BE2C (cell line): ENCODE measurements at regions not wholly inside any gene's neighbourhood (a gene's known extent, or its start where the extent isn't known, plus 50 kb on each side); places are given as distances from the start of the nearest gene placed in this dataset.
A peak's percentile ranks its signal among the peaks of the same experiment; 100 is the strongest.

Experiments
- DNase-seq: peaks from one replicate; pipeline ENCODE4 v3.0.0-alpha.2; 2020
- H3K27me3 ChIP-seq: fragments of 250-450 bp; sonication (Bioruptor Pico); 2 replicates; pipeline ENCODE4 v1.5.1; 2020; ENCODE audit warnings: mild to moderate bottlenecking
- H3K36me3 ChIP-seq: fragments of 250-450 bp; sonication (Bioruptor Pico); 2 replicates; pipeline ENCODE4 v1.5.1; 2020; ENCODE audit warnings: mild to moderate bottlenecking
- H3K4me1 ChIP-seq: fragments of 250-450 bp; sonication (Bioruptor Pico); 2 replicates; pipeline ENCODE4 v1.5.1; 2020
- H3K4me3 ChIP-seq: 2 replicates; pipeline ENCODE4 v1.5.1; 2011; ENCODE audit warnings: low read depth, low read length
- H3K9me3 ChIP-seq: fragments of 250-450 bp; sonication (Bioruptor Pico); 2 replicates; pipeline ENCODE4 v1.5.1; 2020
- TF ChIP-seq, protein P1 (sequence below): IDR thresholded peaks from 2 replicates; pipeline ENCODE4 v1.5.1; 2012; ENCODE audit warnings: mild to moderate bottlenecking, low read depth, low read length

DNA sequence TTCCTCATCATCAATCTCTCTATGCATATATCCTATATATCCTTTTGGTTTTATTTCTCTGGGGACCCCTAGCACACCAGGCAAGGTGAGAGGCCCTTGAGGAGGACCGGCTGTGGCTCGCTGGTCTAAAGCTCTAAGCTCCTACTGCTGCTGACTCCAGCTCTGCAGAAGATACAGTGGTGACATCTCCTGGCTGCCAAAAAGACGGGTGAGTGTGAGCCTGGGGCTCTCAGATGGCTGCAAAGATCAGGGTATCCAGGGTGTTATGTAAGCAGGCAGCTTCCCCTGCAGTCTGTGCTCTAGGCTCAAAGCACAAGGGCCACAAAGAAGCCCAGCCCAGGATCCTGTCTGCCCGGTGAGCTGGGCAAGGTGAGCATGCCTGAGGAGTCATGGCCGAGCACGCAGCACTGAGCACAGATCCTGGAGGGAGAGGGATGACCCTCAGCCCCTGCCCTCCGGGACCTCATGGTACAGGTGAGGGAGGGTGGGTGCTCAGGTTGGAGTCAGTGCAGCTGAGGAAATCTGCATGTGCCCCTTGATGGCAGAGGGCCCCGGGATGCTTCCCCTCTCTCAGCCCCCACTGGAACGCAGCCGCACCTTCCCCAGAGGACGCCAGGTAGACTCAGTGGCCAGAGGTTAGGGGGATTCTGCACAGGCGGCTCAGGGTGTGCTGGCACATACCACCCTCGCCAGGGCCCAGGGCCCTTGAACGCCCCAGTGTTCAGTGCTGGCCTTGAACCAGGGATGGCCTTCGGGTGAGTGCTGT lies 95.4 kb upstream of the INSIG1 start:
- H3K9me3 ChIP-seq: peaks cover 5% of the 10 kb centered on the region; the same call in 1 of the 2 replicates
- H3K4me1 ChIP-seq: peaks cover 7% of the 10 kb centered on the region; the same call in 1 of the 2 replicates
- no peaks in the 10 kb centered on the region for H3K36me3 ChIP-seq

DNA sequence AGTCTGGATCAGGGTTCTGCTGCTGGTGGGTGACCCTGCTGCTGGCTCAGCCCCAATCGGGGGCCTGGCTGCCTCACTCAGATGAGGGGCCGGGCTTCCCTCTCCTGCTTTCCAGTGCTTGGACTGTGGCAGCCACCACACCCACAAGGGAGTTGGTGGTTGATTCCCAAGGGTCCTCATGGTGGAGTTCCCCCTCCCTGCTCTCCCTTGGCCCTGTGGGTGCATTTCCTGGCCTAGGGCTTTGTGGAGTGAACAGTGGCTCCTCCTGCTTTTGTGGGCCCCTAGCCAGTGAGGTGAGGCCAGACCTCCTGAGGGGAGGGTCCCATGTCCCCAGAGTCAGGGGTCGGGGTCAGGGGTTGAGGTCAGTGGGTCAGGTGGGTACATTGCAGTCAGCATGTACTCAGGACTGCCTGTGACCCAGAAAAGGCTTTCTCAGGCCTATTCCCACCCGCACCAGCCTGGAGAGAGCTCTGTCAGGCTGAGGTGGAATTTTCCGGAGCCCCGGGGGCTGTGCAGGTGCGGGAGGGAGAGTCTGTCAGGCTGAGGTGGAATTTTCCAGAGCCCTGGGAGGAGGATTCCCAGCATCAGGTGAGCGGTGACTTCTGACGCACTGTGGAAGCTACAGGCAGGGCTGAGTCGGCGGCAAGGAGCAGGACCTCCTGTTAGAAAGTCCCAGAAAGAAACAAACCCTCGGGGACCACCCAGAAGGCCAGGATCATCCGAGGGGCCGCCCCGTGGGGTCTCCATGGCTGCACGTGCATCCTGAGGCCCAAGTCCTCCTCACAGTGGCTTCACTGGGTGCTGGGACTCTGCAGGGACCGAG lies 94.4 kb upstream of the INSIG1 start:
- Histone ChIP-seq H3K4me1 (peaks cover 7% of the 10 kb centered on the region; the same call in 1 of the 2 replicates), H3K9me3 (peaks cover 5% of the 10 kb centered on the region; the same call in 1 of the 2 replicates), H3K27me3 (no peaks in the 10 kb centered on the region), H3K4me3 (no peak overlapping the region), H3K36me3 (no peaks in the 10 kb centered on the region)
- TF ChIP-seq, protein P1, sequence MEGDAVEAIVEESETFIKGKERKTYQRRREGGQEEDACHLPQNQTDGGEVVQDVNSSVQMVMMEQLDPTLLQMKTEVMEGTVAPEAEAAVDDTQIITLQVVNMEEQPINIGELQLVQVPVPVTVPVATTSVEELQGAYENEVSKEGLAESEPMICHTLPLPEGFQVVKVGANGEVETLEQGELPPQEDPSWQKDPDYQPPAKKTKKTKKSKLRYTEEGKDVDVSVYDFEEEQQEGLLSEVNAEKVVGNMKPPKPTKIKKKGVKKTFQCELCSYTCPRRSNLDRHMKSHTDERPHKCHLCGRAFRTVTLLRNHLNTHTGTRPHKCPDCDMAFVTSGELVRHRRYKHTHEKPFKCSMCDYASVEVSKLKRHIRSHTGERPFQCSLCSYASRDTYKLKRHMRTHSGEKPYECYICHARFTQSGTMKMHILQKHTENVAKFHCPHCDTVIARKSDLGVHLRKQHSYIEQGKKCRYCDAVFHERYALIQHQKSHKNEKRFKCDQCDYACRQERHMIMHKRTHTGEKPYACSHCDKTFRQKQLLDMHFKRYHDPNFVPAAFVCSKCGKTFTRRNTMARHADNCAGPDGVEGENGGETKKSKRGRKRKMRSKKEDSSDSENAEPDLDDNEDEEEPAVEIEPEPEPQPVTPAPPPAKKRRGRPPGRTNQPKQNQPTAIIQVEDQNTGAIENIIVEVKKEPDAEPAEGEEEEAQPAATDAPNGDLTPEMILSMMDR: no peak
- DNase-seq: no peak

More for the DNA sequence above, 95.4 kb upstream of the INSIG1 start:
- H3K27me3 ChIP-seq: no peaks in the 10 kb centered on the region
- no peak for DNase-seq
- TF ChIP-seq, protein P1: no peak
- H3K4me3 ChIP-seq: no peak overlapping the region

- H3K4me3 ChIP-seq: no peak overlapping the region
- no peaks in the 10 kb centered on the region for H3K27me3 ChIP-seq
- H3K4me1 ChIP-seq: peaks cover 7% of the 10 kb centered on the region; the same call in 1 of the 2 replicates
- H3K36me3 ChIP-seq: no peaks in the 10 kb centered on the region
- DNase-seq: no peak
- H3K9me3 ChIP-seq: peaks cover 5% of the 10 kb centered on the region; the same call in 1 of the 2 replicates
- TF ChIP-seq, protein P1: no peak
These were observed 93.6 kb upstream of the INSIG1 start for GRCh38 chr7:155203882-155204691.

GRCh38 chr7:155204744-155205367 lies 92.8 kb upstream of the INSIG1 start:
- TF ChIP-seq, protein P1: no peak

GRCh38 chr7:155205368-155206317 lies 92.0 kb upstream of the INSIG1 start:
- no peaks in the 10 kb centered on the region for H3K36me3 ChIP-seq
- DNase-seq: peak; percentile 70
- TF ChIP-seq, protein P1: no peak
- H3K4me3 ChIP-seq: no peak overlapping the region
- H3K27me3 ChIP-seq: no peaks in the 10 kb centered on the region
- H3K4me1 ChIP-seq: peaks cover 7% of the 10 kb centered on the region; the same call in 1 of the 2 replicates
- H3K9me3 ChIP-seq: peaks cover 5% of the 10 kb centered on the region; the same call in 1 of the 2 replicates

More at GRCh38 chr7:155204744-155205367, 92.8 kb upstream of the INSIG1 start:
- no peak overlapping the region for H3K4me3 ChIP-seq
- DNase-seq: no peak
- H3K4me1 ChIP-seq: peaks cover 7% of the 10 kb centered on the region; the same call in 1 of the 2 replicates
- H3K36me3 ChIP-seq: no peaks in the 10 kb centered on the region
- peaks cover 5% of the 10 kb centered on the region; the same call in 1 of the 2 replicates for H3K9me3 ChIP-seq
- H3K27me3 ChIP-seq: no peaks in the 10 kb centered on the region
